ENCODE measurements at regions not wholly inside any gene's neighbourhood (a gene's known extent, or its start where the extent isn't known, plus 50 kb on each side); places are given as distances from the start of the nearest gene placed in this dataset.

GRCh38 chr2:67985586-67985985 lies 77.2 kb downstream of the C1D start:
- Mint-ChIP-seq H3K4me1 (ENCODE audit: unreplicated experiment) (peaks cover 17% of the 10 kb centered on the region), H3K27me3 (ENCODE audit: unreplicated experiment) (no peaks in the 10 kb centered on the region), H3K27ac (ENCODE audit: unreplicated experiment) (no peak overlapping the region), H3K9me3 (ENCODE audit: unreplicated experiment) (peaks cover 4% of the 10 kb centered on the region), H3K4me3 (ENCODE audit: unreplicated experiment) (no peak overlapping the region), H3K36me3 (ENCODE audit: unreplicated experiment) (no peaks in the 10 kb centered on the region)
- DNase-seq (ENCODE audit: extremely low spot score, unreplicated experiment), result no peak
- TF ChIP-seq, protein P1, sequence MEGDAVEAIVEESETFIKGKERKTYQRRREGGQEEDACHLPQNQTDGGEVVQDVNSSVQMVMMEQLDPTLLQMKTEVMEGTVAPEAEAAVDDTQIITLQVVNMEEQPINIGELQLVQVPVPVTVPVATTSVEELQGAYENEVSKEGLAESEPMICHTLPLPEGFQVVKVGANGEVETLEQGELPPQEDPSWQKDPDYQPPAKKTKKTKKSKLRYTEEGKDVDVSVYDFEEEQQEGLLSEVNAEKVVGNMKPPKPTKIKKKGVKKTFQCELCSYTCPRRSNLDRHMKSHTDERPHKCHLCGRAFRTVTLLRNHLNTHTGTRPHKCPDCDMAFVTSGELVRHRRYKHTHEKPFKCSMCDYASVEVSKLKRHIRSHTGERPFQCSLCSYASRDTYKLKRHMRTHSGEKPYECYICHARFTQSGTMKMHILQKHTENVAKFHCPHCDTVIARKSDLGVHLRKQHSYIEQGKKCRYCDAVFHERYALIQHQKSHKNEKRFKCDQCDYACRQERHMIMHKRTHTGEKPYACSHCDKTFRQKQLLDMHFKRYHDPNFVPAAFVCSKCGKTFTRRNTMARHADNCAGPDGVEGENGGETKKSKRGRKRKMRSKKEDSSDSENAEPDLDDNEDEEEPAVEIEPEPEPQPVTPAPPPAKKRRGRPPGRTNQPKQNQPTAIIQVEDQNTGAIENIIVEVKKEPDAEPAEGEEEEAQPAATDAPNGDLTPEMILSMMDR (IDR thresholded peaks at IDR 0.05), result no peak

GRCh38 chr2:67986258-67986657 lies 76.5 kb downstream of the C1D start:
- no peaks in the 10 kb centered on the region for H3K27me3 Mint-ChIP-seq (ENCODE audit: unreplicated experiment)
- DNase-seq (ENCODE audit: extremely low spot score, unreplicated experiment), result no peak
- H3K4me3 Mint-ChIP-seq (ENCODE audit: unreplicated experiment), result no peak overlapping the region
- peaks cover 3% of the 10 kb centered on the region for H3K9me3 Mint-ChIP-seq (ENCODE audit: unreplicated experiment)
- no peak overlapping the region for H3K27ac Mint-ChIP-seq (ENCODE audit: unreplicated experiment)
- TF ChIP-seq, protein P1 (IDR thresholded peaks at IDR 0.05), result no peak
- peaks cover 17% of the 10 kb centered on the region for H3K4me1 Mint-ChIP-seq (ENCODE audit: unreplicated experiment)
- no peaks in the 10 kb centered on the region for H3K36me3 Mint-ChIP-seq (ENCODE audit: unreplicated experiment)

All from osteocyte (in vitro differentiated cells).